ENCODE measurements at regions not wholly inside any gene's neighbourhood (a gene's known extent, or its start where the extent isn't known, plus 50 kb on each side); places are given as distances from the start of the nearest gene placed in this dataset.
"Not testable (repeated sequence)": the region's sequence is repeated elsewhere in the genome, so short reads cannot be mapped to it uniquely, and the experiment has no call there.

DNA sequence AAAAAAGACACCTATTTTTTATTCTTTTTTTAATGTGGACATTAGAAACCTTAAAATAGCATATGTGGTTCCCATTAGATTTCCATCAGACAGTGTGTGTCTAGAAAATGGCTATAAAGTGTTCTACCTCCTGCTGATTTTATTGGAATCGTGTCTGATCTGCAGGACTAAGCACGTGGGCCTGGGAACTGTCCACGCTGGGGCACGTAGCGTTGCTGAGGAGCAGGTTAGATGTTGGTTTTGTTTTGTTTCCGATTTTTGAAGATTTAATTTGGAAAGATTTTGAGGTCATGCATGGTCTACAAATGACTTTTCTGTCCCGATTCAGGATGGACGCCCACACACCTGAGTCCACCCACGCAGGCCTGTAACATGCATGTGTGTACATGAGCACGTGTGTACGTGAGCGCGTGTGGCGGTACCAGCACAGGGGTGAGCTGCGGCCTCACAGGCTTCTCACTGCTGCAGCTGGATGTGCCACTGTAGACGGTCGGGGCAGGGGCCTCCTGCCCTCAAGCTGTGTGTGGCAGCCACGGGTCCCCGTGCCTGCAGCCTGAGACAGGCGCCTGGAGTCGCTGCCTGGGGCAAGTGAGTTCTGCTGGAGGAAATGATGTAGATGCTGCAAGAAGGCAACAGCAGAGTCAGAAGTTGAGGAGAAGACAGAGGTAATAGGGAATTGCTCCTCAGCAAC lies 99.7 kb upstream of the CTDP1 start:
- DNase-seq = no peak

DNA sequence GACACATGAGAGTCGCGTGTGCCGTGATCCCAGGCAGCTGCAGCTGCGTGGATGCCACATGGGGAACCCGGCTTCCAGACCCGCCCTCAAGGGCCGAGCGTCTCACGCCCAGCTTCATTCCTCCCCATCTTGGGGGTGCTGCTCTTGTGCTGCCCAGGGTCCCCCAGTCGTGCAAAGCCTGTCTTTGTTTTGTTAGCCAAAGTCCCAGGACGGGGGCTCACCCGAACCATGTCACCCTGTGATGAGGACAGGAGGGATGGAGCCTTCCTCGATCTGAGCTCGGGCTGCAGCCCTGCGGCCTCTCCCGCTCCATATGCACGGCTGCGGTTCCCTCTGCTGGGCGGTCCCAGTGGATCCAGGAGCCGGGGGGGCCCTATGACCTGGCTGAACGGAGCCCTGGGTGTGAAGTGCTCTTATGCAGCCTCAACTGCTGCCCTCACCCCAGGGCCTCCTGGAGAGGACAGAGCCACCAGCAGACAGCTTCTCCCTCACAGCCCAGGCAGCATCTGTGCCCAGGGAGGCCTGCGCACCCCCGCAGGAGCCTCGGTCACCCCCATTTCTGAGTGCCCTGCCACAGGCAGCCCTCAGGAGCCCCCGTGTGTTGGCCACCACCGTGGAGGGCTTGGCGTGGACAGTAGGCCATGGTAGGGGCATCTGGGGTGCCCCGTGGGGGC lies 99.0 kb upstream of the CTDP1 start:
- no peak for DNase-seq

DNA sequence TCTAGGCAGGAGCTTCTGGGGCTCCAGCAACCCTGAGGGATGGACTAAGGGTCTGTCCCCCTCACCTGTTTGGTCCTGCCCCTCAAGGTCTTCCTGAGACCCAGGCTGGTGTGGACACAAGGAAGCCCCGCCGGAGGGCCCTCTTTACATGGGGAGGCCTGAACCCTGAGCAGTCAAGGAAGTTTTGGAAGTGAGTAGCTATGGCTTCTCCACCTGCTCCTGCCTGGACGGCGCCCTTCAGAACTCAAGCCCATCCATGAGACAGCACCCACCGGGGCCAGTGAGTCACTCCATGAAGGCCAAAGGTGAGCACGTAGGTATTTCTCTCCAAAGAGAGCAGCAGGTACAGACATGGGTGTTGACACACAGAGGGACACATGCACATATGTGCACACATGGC lies 98.2 kb upstream of the CTDP1 start:
- DNase-seq = no peak

DNA sequence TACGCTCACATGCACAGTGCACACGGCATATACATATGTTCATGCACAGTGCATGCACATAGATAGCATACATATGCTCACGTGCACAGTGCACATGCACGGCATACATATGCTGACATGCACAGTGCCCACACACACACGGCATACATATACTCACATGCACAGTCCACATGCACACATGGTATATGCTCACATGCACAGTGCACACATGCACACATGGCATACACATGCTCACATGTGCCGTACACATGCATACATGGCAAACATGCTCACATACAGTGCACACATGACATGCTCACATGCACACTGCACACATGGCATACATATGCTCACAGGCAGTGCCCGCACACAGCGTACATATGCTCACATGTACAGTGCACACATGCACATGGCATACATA lies 97.7 kb upstream of the CTDP1 start:
- no peak for DNase-seq

DNA sequence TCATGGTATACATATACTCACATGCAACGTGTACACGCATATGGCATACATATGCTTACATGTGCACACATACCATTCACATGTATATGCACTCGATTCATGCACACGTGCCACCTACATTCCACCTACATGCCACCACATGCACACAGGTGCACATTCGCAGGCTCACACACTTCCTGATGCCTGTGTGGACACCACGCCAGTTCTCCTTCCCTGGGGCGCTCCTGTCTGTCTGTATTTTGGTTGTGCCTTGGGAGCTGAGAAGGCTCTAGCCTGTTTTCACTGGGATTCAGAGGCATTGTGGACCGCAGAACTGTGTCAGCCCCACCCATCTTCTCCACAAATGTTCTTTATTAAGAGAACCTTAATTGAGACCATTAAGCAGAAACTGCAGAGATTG lies 96.6 kb upstream of the CTDP1 start:
- DNase-seq = no peak

DNA sequence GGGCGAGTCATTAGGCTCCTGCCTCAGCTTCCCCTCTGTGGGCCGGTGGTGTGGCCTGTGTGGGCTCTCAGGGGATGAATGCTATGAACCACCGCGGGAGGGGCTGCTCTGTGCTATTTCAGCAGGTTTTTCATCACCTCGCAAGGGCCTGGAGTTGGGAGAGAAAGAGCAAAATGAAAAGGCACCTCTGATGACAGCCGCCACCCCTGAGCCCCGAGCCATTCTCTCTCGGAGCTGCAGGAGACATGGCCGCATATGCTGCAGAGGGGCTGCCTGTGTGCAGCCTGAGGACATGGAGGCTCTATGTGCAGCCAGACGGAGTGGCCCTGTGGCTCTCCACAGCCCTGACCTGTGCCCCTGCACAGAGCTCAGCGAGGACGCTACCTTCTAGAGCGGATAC lies 96.2 kb upstream of the CTDP1 start:
- no peak for DNase-seq

DNA sequence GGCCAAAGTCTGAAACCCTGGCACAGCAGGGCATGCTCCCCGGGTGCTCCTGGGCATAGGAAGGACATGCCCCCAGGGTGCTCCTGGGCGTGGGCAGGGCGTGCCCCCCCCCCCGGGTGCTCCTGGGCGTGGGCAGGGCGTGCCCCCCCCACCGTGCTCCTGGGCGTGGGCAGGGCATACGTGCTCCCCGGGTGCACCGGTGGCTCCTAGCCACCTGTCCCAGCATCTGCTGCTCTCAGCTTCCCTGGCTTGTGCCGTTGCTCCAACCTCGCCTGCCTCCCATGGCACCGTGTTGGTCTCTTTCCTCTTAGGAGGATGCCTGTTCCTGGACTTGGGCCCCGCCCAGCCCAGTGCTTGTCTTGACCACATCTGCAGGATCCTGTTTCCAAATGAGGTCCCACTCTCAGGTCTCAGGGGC lies 95.6 kb upstream of the CTDP1 start:
- DNase-seq = no peak

DNA sequence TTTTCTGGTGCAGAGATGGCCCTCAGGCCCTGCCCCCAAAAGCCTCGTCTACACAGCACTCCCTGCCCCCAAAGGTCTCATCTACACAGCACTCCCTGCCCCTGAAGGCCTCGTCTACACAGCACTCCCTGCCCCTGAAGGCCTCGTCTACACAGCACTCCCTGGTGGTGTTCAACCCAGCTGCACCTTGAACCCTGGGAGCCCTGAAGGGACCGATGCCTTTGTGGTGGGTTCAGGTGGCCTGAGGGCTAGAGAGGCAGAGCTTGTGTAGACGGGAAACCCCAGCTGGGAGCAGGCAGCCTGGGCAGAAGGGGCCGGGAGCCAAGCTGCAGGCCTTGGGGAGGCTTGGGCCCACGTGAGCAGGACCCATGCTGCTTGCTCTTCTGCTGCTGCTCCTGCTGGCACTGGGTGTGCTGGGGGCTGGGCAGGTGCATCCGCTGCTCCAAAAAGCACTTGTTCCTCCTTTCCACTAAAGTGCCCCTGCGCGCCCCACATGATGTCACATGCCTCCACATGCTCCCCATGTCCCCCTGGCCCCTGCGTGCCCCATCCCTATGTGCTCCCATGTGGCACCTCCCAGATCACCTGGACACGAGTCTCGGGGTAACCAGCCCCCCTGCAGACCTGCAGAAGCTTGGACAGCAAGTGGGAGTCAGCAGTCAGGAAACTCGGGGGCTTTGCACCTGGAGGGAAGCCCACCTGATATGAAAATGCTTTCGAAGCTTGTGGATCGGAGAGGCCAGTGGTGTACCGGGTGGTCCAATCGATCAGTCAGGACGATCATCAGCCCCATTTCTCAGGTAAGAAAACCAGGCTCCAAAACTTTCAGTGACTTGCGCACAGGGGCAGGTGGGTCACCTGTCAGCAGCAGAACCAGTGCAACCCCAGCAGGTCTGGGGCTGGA lies 94.9 kb upstream of the CTDP1 start:
- DNase-seq = no peak

DNA sequence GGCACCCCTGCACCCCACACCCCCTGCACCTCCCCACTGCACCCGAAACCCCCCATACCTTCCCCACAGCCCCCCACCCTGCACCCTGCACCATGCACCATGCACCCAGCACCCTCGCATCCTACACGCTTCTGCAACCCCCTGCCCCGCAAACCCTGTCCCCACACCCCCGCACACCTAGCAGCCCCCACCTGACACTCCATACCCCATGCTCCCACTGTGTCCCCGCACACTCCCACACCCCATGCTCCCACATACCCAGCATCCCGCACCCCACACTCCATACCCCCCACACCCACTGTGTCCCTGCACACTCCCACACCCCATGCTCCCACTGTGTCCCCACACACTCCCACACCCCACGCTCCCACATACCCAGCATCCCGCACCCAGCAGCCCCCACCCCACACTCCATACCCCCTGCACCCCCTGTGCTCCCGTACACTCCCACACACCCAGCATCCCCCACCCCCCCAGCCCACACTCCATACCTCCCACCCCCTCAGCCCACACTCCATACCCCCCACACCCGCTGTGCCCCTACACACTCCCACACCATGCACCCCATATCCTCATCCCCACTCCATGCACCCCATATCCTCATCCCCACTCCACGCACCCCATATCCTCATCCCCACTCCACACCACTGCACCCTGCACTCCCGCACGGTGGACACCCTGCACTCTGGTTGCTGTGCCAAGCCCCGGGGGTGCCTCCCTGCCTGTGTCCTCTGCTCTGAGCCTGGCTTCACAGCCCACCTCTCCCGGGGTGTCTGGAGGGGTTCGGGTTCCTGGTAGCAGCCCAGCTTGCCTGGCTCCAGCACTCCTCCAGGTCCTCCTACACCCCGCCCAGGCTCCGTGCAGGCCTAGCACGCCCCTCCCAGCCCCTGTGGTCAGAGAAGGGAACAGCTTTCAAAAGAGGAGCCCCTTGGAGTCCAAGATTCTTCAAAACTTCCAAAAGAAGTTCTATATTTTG lies 93.9 kb upstream of the CTDP1 start:
- DNase-seq = no peak

DNA sequence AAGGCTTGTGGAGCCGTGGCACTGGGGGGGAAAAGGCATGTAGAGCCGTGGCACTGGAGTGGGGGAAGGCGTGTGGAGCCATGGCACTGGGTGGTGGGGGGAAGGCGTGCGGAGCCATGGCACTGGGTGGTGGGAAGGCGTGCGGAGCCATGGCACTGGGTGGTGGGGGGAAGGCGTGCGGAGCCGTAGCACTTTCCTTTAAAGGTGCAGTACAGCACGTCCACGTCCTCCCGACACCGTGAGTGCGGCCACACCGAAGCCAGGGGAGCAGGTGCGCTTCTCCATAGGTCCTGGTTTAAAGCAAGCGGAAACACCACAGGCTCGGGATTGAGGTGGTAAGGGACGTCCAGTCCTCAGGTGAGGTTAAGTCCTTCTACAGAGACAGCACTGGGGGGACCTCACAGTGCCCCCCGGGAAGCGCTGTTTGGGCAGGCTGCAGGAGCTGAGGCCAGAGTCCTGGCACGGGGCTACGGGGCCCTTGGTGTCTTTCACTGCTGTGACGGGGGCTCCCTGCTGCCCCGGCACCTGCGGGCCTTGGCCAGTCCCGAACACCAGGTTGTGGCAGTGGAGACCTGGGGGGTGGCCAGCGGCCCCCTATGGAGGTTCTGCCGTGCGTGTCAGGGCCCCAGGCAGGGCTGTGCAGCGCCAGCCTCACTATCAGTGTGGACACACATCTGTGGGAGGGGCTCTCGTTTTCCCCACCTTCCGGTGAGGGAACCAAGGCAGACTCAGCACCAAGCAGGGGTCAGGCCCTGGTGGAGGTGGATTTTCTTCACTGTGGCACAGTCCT lies 93.0 kb upstream of the CTDP1 start:
- no peak for DNase-seq

DNA sequence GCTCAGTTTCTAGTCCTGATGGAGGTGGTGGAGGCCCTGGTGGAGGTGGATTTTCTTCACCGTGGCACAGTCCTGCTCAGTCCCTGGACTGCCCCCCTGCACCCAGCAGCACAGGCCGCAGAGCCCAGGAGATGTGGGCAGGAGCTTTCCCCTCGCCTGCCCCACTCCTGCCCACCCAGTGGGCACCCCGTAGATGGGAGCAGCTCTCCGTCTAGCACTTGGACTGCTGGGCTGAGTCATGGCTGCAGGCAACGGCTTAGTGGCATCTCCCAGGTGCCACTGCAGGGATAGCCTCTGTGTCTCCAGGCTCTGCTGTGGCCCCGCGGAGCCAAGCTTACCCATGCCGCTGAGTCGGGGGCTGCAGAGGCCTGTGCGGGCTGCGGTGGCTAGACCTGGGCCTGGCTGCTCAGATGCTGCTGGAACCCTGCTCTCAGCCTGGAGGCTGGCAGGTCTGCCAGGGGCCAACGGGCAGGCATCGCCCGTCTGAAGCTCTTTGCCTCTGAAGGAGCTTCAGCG lies 92.3 kb upstream of the CTDP1 start:
- DNase-seq = no peak

DNA sequence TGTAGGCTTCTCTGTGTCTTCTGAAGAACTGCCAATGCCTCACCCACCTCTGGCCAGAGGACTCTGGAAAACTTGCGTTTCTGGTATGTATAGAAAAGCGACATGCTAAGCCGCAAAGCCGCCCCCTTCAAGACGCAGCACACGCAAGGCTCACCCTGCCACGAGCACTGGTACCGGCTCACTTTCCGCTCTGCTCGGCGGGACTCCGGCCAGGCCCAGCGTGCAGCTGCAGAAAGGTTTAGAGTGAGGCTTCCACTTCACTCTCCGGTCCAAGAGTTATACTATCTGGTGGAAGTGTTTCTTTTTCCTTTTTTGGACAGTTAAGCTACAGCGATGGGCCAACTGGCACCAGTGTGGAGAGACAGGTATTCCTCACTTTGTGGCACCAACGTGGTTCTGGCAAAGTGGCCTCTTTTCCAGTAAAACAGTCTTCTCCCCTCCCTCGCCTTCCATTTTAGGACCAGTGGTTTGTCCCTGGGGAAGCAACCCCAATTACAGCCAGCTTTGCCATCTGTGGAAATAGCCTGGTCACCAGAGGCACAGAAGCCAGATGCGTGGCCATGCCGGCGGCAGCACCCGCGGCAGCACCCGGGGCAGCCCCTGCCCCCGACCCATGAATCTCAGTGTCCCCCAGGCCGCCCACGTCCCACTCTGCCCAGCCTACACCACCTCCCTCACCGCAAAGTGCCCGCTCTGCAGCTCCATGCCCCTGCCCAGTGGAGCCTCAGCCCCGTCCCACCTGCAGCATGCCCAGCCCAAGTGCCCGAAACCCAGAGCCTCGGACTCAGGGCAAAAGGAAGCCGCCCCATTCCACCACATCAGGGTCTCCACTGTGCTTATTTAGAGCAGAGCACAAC lies 91.6 kb upstream of the CTDP1 start:
- no peak for DNase-seq

DNA sequence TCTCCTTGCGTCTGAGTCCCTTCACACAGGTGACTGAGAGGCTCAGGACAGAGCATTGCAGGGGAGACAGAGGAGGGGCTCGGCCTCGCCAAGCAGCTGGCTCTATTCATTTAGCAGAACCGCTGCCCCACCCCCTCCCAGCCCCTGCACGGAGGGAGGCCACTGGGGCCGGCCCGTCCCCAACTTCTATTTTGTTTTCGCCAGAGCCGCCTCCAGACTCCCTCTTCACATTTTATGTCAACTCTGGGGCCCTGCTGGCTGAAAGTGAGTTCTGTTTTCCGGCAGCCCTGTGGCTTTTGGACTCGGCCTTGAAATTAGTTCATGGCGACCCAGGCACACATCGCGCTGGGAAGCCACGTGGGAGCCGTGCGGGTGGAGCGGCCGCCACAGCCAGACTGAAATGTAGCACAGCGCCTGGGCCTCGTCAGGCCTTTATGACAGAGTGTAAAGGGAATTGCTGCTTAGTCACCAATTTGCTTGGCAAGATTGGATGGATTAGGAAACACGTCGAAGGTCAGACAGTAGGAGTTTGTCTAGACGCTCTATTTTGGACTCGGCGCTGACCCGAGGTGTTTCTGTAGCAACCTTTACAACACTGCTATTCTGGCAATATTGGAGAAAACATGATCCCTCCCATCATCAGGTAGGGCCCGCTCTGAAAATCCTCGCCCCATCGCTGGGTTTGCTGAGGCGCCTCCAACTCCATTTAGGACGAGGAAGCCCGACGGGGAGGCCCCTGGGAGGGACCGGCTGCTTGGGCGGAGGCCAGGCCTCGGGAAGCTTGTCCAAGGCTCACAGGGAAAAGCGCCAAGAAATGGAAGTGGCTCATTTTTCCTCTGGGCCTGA lies 90.7 kb upstream of the CTDP1 start:
- no peak for DNase-seq

DNA sequence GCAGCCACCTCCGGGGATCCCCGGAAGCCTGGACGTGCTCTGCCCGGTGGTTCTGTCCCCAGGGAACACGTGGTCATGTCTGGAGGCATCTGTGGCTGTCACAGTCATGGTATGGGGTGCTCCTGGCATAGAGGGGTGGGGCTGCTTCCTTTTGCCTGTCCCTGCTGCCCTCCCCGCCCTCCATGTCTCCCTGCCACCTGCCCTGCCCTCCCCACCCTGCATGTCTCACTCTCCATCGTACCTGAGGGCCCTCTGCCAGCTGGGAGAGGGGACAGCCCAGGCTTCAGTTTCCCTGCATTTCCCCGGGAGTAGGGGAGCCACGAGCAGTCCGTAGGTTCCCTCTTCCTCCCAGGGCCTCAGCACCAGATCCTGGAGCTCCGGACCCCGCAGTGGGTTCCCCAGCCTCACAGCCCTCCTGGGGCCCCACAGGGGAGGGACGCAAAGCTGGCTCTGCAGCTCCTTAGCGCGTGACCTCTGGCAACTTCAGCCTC lies 90.0 kb upstream of the CTDP1 start:
- no peak for DNase-seq

DNA sequence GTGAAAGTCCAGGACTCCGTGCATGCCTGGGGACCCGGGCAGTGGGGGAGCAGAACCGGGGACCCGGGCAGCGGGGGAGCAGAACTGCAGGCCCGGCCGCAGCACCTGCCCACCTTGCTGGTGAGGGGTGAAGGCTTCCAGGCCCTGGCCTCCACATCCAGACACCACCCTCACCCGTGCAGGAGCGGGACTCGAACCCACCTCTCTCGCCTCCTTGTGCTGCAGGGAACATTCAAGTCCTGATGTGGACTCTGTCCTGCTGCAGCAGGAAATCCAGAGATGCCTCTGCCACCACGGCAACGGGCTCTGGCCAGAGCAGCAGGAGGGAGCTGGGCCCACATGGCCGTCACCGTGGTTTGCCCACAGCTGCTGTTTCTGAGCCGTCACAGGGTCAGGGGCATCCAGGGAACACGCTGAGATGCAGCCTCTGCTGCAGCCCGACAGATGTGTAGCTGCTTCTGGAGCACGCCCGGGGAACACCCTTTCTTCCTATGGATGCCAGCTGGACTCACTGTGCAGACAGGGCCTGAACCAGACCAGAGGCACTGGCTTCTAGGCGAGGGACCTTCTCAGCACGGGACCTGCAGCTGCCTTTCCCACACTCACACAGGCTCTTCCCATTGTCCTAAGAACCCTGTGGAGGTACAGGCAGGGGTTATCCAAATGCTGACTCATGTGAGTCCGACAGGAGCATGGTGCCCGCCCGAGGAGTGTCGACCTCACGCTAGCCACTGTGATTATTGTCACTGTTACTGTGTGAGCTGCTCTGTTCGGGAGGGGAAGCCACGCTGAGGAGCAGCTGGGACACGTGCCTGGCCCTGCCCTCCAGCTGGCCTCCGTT lies 89.2 kb upstream of the CTDP1 start:
- DNase-seq = no peak

DNA sequence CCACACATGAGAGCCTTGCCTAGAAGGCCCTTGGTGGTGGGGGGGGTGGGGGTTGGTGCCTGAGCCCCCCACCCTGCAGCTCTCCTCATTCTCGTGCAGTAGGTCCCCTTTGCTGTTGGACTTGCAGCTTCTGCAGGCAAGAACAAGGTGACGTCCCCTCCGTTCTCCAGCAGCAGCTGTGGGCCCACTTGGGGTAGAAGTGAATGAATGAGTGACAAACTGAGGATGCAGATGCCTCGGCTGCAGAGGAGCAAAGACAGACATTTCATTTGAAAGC lies 88.6 kb upstream of the CTDP1 start:
- no peak for DNase-seq

DNA sequence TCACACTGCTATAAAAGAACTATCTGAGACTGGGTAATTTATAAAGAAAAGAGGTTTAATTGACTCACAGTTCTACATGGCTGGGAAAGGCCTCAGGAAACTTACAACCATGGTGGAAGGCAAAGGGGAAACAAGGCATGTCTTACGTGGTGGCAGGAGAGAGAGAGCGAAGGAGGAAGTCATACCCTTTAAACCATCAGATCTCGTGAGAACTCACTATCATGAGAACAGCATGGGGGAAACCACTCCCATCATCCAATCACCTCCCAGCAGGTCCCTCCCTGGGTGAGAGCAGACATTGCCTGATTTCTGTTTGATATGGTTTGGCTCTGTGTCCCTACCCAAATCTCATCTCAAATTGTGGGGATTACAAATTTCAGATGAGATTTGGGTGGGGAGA lies 86.9 kb upstream of the CTDP1 start:
- DNase-seq = not testable (repeated sequence)

DNA sequence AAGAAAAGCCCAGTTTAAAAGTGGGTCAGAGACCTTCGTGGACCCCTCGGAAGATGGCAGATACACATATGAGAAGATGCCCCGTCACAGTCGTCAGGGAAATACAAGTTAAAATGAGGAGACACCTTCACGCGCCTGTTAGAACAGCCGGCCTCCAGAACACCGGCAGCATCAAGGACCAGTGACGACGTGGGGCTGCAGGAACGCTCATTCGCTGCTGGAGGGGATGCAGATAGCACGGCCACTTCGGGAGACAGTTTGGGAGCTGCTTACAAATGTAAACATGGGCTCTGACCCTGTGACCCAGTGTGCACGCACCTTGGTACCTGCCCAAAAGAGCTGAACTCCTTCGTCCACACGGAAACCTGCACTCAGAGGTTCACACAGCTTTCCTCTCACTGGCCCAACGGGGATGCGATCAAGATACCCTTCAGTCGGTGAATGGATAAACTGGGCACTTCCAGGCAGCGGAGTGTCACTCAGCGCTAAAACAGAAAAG lies 83.7 kb upstream of the CTDP1 start:
- DNase-seq = no peak

All from inflammatory macrophage treated with lipopolysaccharide for 4 hours (primary cell).